ENCODE measurements at regions not wholly inside any gene's neighbourhood (a gene's known extent, or its start where the extent isn't known, plus 50 kb on each side); places are given as distances from the start of the nearest gene placed in this dataset.

DNA sequence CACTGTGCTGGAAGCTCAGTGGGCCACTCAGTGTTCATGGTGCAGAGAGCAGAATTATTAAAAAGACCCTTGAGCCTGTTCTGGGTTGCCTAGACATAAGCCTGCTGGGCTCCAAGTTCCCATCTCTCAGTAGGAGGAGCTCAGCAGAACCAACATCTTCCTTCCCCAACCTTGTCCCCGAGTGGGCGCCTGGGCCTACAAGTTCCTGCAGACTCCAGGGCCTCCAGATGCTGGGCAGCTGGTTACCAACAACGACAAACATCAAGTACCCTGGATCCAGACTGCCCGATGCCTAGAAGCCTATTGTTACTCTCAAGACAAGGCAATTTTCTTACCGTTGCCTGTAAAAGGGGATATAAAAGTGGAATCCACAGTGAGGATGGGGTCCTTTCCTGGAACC, 214.2 kb downstream of the HAUS1 start:
- Mint-ChIP-seq H3K4me1 (no peaks in the 10 kb centered on the region), H3K27ac (no peak overlapping the region), H3K36me3 (ENCODE audit: low read depth) (no peaks in the 10 kb centered on the region), H3K9me3 (no peaks in the 10 kb centered on the region), H3K27me3 (peaks cover 6% of the 10 kb centered on the region), H3K4me3 (no peak overlapping the region)
- DNase-seq, result no peak
- intact Hi-C loops (cut with micrococcal nuclease), result no loop called here

DNA sequence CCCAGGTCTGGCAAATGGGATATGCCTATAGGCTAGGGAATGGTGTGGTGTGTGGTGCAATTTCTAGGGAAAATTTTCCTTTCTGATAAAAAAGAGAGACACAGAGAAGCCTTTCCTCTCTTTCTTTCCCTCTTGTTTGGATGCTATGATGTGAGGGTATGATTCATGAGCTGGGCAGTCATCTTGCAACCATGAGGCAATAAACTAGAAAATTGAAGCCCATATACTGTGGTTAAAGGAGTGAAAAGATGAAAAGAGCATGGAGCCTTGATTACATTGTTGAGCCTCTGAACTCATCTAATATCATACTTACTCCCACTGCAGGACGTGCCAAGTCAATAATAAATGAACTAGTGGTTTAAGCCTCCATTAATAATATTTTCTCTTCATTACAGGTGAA, 215.6 kb downstream of the HAUS1 start:
- Mint-ChIP-seq H3K27me3 (peaks cover 6% of the 10 kb centered on the region), H3K4me1 (peaks cover 2% of the 10 kb centered on the region), H3K4me3 (no peak overlapping the region), H3K36me3 (ENCODE audit: low read depth) (no peaks in the 10 kb centered on the region), H3K9me3 (no peaks in the 10 kb centered on the region), H3K27ac (no peak overlapping the region)
- no peak for DNase-seq
- intact Hi-C loops (cut with micrococcal nuclease), result no loop called here

DNA sequence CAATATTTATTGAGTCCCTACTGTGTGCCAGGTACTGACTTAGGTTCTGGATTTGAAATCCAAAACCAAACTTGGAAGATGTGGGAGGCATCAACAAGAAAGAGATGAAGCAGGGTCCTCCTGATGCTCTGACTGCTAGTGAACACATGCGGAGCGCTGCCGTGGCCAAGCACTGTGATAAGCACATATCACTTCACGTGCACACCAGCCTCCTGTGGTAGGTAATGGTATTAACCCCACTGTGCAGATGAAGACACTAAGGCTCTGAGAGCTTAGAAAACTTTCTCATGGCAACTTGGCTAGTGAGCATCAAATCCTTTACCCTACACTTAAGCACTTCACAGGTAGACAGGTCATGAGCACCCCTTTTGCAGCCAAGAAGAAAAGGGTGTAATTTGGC, 216.1 kb downstream of the HAUS1 start:
- peaks cover 4% of the 10 kb centered on the region for H3K4me1 Mint-ChIP-seq
- no peak for DNase-seq
- intact Hi-C loops (cut with micrococcal nuclease), result no loop called here
- H3K9me3 Mint-ChIP-seq, result no peaks in the 10 kb centered on the region
- peaks cover 6% of the 10 kb centered on the region for H3K27me3 Mint-ChIP-seq
- no peak overlapping the region for H3K4me3 Mint-ChIP-seq
- no peaks in the 10 kb centered on the region for H3K36me3 Mint-ChIP-seq (ENCODE audit: low read depth)
- H3K27ac Mint-ChIP-seq, result no peak overlapping the region

DNA sequence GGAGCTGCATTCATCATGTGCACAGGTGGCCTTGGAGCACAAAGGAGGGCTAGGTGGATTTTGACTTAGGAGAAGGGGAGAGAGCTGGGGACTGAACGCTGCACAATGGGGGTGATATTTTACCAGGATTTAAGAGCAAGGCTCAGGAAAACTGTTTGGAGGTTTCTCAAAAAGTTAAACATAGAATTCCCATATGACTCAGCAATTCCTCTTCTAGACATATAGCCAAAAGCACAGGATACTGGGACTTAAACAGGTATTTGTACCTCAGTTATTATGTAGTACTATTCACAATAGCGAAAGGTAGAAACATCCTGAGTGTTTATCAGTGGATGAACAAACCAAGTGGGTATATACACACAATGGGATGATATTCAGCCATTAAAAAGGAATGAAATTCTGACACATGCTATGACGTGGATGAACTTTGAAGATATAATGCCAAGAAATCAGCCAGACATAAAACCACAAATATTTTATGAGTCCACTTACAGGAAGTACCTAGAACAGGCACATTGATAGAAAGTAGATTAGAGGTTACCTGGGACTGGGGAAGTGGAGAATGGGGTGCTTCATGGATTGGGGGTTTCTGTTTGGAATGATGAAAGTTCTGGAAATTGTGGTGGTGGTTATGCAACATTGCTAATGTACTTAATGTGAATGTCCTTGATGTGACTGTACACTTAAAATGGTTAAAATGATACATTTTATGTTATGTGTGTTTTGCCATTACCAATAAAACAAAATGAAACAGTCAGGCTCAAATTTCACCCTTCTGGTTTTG, 216.9 kb downstream of the HAUS1 start:
- no peak for DNase-seq
- Mint-ChIP-seq H3K27me3 (peaks cover 6% of the 10 kb centered on the region), H3K4me1 (peaks cover 4% of the 10 kb centered on the region), H3K9me3 (no peaks in the 10 kb centered on the region), H3K36me3 (ENCODE audit: low read depth) (no peaks in the 10 kb centered on the region), H3K4me3 (no peak overlapping the region), H3K27ac (no peak overlapping the region)
- intact Hi-C loops (cut with micrococcal nuclease), result no loop called here

DNA sequence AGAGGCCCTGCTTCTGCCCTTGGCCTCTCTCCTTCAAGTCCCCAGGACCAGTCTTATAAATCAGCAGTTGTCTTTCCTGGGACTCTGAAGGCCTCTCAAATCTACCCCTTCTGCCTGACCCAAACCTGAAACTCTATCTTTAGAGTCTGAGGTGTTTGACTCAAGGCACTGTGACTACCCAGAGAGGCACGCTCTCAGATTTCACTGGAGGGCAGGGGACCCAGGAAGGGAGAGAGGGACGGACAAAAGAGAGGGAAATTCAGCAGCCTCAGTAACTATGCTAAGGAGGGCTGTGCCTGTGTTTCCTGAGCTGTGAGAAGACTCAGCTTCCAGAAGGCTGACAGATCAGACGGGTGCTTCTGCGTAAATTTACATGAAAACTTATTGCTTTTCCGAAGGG, 217.8 kb downstream of the HAUS1 start:
- Mint-ChIP-seq H3K27ac (no peak overlapping the region), H3K9me3 (no peaks in the 10 kb centered on the region), H3K4me3 (no peak overlapping the region), H3K27me3 (peaks cover 3% of the 10 kb centered on the region), H3K4me1 (peaks cover 4% of the 10 kb centered on the region), H3K36me3 (ENCODE audit: low read depth) (no peaks in the 10 kb centered on the region)
- no peak for DNase-seq
- intact Hi-C loops (cut with micrococcal nuclease), result no loop called here

DNA sequence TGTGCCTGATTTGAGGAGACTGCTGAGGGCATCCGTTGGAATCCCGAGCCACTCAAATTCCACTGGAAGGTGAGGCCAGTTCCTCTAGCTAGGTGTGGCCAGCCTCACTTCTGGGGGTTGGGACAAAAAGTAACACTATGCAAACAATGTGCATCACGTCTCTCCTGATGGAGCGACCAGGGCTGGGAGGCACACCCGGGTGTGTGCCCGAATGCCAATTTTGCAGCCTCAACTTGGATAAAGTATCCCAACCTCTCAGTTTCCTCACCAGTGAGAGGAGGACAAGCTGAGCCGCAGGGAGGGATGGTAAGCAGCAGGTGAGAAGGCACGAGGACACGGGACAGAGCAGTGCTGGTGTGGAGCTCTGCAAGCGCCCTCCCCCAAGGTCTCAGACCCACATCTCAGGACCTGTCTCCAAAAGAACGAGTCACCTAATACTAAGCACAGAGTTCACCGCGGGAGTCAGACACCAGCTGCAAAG, 218.3 kb downstream of the HAUS1 start:
- Mint-ChIP-seq H3K27ac (no peak overlapping the region), H3K9me3 (no peaks in the 10 kb centered on the region), H3K4me3 (no peak overlapping the region)

DNA sequence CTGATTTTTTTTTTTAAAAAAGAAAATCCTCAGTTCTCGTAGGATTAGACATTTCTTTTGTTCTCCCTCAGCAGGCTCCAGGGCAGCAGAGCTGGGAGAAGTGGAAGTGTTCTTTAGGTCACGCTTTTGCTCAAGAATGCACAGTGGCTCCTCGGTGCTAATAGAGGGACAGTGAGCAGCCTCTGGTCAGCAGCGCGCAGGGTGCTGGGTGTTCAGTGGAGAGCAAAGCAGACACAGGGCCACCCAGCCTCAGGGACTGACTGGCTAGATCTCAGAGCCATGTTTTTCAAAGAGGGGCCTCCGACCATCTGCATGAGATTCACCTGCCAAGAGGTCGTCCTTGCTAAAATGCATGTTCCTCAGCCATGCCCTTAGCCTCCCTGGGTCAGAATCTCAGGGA, 218.8 kb downstream of the HAUS1 start:
- Mint-ChIP-seq H3K27ac (no peak overlapping the region), H3K9me3 (no peaks in the 10 kb centered on the region), H3K4me1 (peaks cover 4% of the 10 kb centered on the region), H3K36me3 (ENCODE audit: low read depth) (no peaks in the 10 kb centered on the region), H3K4me3 (no peak overlapping the region), H3K27me3 (no peaks in the 10 kb centered on the region)
- intact Hi-C loops (cut with micrococcal nuclease), result no loop called here
- no peak for DNase-seq

More for the DNA sequence above, 218.3 kb downstream of the HAUS1 start:
- H3K4me1 Mint-ChIP-seq, result peaks cover 4% of the 10 kb centered on the region
- no peaks in the 10 kb centered on the region for H3K36me3 Mint-ChIP-seq (ENCODE audit: low read depth)
- no peak for DNase-seq
- H3K27me3 Mint-ChIP-seq, result peaks cover 3% of the 10 kb centered on the region
- intact Hi-C loops (cut with micrococcal nuclease), result no loop called here

DNA sequence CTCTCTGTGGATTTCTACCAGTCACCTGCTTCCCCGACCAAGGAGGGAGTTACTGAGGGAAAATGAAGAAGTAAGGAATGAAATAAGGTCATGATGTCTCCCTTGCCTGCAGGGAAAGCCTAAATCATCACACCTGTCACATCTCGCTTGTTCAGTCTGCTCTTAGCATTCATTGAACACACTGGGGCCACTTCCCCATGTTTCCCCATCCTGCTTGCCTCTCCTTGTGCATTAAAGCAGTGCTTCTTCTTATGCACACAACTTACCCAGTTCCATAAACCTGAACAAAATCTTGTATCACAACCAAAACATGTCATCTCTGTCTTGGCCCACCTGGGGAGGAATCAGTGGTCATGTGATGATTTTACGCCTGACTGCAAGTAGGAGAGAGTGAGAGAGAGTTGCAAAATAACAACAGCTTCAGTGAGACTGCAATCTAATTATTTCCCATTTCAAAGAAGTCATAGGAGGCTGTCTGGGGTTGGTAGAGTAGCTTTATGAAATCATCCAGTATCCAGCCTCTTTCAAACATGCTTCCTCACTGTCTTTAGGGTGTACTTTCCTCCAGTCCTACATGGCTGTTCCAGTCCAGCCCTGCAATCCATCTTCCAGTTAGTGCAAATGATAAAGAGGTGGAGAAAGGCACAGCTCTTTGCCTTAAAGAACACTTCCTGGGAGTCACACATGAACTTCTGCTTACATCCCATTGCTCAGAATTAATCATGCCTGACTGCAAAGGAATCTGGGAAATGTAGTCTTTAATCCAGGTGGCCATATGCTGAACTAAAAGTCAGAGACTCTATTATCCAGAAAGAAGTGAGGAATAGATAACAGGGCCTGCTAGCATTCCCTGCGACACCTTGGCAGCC, 220.1 kb downstream of the HAUS1 start:
- no peaks in the 10 kb centered on the region for H3K36me3 Mint-ChIP-seq (ENCODE audit: low read depth)
- no peaks in the 10 kb centered on the region for H3K9me3 Mint-ChIP-seq
- intact Hi-C loops (cut with micrococcal nuclease), result no loop called here
- H3K27ac Mint-ChIP-seq, result no peak overlapping the region
- H3K4me3 Mint-ChIP-seq, result no peak overlapping the region
- no peak for DNase-seq
- peaks cover 4% of the 10 kb centered on the region for H3K4me1 Mint-ChIP-seq
- H3K27me3 Mint-ChIP-seq, result peaks cover 7% of the 10 kb centered on the region

DNA sequence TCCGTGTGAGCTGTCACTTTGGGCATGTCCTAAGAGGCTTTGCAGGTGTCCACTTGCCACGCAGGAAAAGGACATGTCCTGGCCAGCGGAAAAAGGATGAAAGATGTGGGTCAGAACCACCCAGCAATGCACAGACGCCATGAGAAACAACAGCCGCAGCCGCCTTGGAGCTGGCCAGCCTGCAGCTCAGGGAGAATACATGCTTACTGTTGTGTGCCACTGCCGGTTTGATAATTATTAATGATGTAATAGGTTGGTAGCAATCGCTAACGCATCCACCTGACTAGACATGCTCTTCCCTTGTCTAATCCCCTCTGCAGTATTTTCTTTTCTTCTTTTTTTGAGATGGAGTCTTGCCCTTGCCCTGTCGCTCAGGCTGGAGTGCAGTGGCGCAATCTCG, 221.7 kb downstream of the HAUS1 start:
- no peaks in the 10 kb centered on the region for H3K9me3 Mint-ChIP-seq
- H3K27ac Mint-ChIP-seq, result no peak overlapping the region
- peaks cover 4% of the 10 kb centered on the region for H3K4me1 Mint-ChIP-seq
- intact Hi-C loops (cut with micrococcal nuclease), result no loop called here
- no peak overlapping the region for H3K4me3 Mint-ChIP-seq
- H3K27me3 Mint-ChIP-seq, result peaks cover 11% of the 10 kb centered on the region
- no peak for DNase-seq
- H3K36me3 Mint-ChIP-seq (ENCODE audit: low read depth), result no peaks in the 10 kb centered on the region

DNA sequence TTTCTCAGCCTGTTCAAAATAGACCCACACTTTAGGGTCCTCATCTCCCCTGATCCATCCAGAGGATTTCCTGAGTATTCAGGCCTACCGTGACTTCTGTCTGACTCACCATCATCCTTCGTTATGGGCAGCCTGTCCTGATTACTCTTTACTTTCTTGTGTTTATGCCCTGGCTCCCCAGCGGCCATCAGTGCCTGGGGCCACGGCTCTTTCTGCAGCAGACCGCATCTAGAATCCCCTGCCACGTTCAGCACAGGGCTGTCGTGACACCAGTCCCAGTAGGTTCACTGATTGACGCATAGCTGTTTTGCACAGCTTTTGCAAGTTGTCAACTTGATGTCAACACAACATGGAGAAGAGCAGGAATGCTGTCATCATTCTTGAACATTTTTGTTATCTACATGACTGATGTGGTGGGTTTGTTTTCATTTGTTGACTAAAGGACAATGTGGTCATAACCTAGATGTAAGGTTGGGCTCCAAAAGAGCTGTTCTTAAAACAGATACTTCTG, 225.6 kb downstream of the HAUS1 start:
- Mint-ChIP-seq H3K9me3 (no peaks in the 10 kb centered on the region), H3K27ac (no peak overlapping the region), H3K4me1 (peaks cover 12% of the 10 kb centered on the region), H3K27me3 (peaks cover 39% of the 10 kb centered on the region), H3K4me3 (no peak overlapping the region), H3K36me3 (ENCODE audit: low read depth) (no peaks in the 10 kb centered on the region)
- DNase-seq, result no peak
- intact Hi-C loops (cut with micrococcal nuclease), result loop anchor here (5.0 kb wide), 2 partner anchors 157 to 172 kb away; a partner anchor contains a TSS

DNA sequence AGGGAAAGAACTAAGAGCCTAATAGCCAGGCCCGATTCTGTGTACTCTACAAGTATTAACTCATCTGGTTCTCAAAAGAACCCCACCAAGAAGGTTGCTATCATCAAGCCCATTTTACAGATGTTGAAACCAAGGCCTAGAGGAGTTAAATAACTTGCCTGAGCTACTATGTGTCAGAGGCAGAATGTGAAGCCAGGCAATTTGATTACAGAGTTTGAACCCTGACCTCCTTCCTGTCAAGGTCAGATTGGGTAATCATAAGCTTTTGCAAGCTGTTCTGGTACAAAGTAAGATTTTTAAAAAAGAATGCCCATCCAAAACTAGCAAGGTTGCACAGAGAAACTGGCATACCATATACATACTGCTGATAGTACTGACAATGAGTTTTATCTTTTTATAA, 227.1 kb downstream of the HAUS1 start:
- H3K27me3 Mint-ChIP-seq, result peaks cover 54% of the 10 kb centered on the region
- H3K4me1 Mint-ChIP-seq, result peaks cover 25% of the 10 kb centered on the region
- no peak overlapping the region for H3K27ac Mint-ChIP-seq
- no peak for DNase-seq
- intact Hi-C loops (cut with micrococcal nuclease), result loop anchor here (5.0 kb wide), 2 partner anchors 159 to 174 kb away; a partner anchor contains a TSS
- no peaks in the 10 kb centered on the region for H3K9me3 Mint-ChIP-seq
- H3K4me3 Mint-ChIP-seq, result no peak overlapping the region
- no peaks in the 10 kb centered on the region for H3K36me3 Mint-ChIP-seq (ENCODE audit: low read depth)

DNA sequence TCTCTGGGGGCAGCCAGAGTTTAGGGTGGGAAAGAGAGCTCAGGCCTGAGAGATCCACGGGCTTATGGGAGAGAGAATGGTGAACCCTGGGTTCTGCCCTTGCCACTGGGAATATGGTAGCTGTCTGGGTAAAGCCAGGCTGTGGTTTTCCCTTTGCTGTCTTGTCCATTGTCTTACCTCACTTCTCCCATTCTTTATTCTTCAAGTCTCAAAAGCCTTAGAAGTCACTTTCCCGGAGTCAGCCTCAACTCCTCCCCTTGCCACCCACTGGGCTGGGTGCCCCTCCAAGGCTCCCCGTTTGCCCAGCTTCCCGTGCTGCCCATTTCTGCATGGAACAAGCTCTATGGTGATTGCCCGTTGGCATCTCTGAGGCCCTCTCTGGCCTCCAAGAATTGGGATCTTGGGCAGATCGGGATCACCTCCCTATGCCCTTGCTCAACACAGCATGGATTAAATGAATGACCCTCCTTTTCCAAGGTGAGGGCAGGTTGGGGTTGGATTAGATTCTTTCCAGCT, 228.2 kb downstream of the HAUS1 start:
- Mint-ChIP-seq H3K4me3 (no peak overlapping the region), H3K27me3 (peaks cover 58% of the 10 kb centered on the region), H3K36me3 (ENCODE audit: low read depth) (no peaks in the 10 kb centered on the region), H3K4me1 (peaks cover 27% of the 10 kb centered on the region), H3K9me3 (no peaks in the 10 kb centered on the region), H3K27ac (no peak overlapping the region)
- intact Hi-C loops (cut with micrococcal nuclease), result loop anchor here (5.0 kb wide), 2 partner anchors 160 to 175 kb away; a partner anchor contains a TSS
- no peak for DNase-seq

DNA sequence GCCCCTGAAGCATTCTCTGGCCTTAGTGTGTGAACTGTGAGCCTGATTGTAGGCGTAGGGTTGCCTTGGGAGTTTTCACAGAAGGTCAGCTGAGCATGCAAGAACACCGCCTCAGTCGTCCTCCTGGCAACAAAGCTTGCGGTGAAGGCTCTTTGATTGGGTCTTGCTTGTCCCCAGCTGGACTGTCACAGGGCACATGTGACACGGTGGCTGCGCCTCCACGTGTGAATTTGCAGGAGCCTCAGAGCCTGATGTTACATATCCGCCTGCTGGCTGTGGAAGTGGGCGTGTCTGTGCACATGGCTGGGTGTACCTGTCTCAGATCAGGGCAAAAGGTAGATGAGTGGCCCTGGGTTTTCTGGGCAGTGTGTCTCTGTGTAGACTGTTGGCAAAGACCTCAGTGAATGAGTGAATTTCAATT, 228.7 kb downstream of the HAUS1 start:
- peaks cover 30% of the 10 kb centered on the region for H3K4me1 Mint-ChIP-seq
- peak overlapping the region; percentile 84 for H3K4me3 Mint-ChIP-seq
- H3K36me3 Mint-ChIP-seq (ENCODE audit: low read depth), result peaks cover 2% of the 10 kb centered on the region
- H3K27me3 Mint-ChIP-seq, result peaks cover 62% of the 10 kb centered on the region
- H3K9me3 Mint-ChIP-seq, result no peaks in the 10 kb centered on the region
- peak overlapping the region; percentile 76 for H3K27ac Mint-ChIP-seq
- intact Hi-C loops (cut with micrococcal nuclease), result loop anchor here (5.0 kb wide), 2 partner anchors 161 to 176 kb away; a partner anchor contains a TSS
- DNase-seq, result peak; percentile 66
